ENCODE measurements at regions not wholly inside any gene's neighbourhood (a gene's known extent, or its start where the extent isn't known, plus 50 kb on each side); places are given as distances from the start of the nearest gene placed in this dataset.

GRCh38 chr4:137156054-137156453, 376.2 kb downstream of the PCDH18 start:
- H3K4me3 ChIP-seq (ENCODE audit: insufficient read depth, low read depth, low read length): no peak overlapping the region
- no peaks in the 10 kb centered on the region for H3K36me3 ChIP-seq (replicated peaks; ENCODE audit: control insufficient read depth, insufficient read depth, low read length)
- H3K27me3 ChIP-seq (ENCODE audit: control insufficient read depth, insufficient read depth, low read length): no peaks in the 10 kb centered on the region
- no peak for DNase-seq

DNA sequence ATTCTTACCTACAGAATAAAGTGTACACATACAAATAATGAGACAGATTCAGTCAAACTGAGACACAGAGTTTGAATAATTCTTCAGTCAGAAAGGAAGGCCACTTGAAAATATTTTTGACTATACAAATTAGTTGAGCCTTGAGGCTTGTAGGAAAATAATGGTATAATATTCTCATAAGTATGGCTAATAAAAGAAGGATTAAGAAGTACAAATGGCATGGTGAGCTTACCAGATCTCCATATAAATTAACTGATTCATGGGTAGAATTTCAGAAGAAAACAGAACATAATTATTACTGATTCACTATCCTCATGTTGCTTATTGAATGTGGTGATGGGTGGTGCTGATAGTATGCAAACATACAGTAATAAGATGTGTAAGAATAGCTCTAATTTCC, 401.1 kb downstream of the PCDH18 start:
- DNase-seq: no peak
- no peak overlapping the region for H3K4me3 ChIP-seq (ENCODE audit: insufficient read depth, low read depth, low read length)
- H3K27me3 ChIP-seq (ENCODE audit: control insufficient read depth, insufficient read depth, low read length): no peaks in the 10 kb centered on the region
- H3K36me3 ChIP-seq (replicated peaks; ENCODE audit: control insufficient read depth, insufficient read depth, low read length): no peaks in the 10 kb centered on the region

DNA sequence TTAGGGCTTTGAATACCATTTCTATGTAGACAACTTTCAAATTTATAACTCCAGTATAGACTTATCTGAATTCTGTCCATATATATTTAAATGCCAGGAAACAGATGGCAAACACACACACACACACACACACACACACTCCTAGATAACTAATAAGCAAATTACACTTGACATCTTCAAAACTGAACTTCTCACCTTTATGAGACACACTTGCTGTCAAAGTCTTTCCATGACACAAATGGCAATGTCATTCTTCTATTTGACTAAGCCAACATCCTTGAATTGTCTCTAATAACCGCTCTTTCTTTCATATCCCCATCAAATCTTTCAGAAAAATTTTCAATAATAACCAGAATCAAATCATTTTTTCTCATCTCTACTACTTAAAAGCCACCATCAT, 402.4 kb downstream of the PCDH18 start:
- no peaks in the 10 kb centered on the region for H3K36me3 ChIP-seq (replicated peaks; ENCODE audit: control insufficient read depth, insufficient read depth, low read length)
- DNase-seq: no peak
- H3K27me3 ChIP-seq (ENCODE audit: control insufficient read depth, insufficient read depth, low read length): no peaks in the 10 kb centered on the region
- H3K4me3 ChIP-seq (ENCODE audit: insufficient read depth, low read depth, low read length): no peak overlapping the region

DNA sequence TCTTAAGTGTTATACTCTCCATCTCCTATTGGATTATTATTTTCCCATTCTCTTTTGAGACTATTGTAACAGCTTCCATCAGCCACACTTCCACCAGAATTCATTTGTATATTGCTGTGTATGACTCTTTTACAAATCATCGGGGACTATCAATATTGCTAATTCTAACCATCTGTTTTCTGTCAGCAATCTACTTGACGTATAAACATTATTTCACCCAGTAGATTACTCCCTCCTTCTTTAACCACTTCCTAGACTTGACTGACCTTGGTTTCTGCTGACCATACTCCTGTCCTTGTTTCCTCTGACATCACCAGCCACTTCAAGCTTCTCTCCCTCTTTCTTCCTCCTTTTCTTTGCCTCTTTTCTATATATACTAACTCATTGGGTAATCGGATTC, 402.9 kb downstream of the PCDH18 start:
- Histone ChIP-seq H3K36me3 (replicated peaks; ENCODE audit: control insufficient read depth, insufficient read depth, low read length) (no peaks in the 10 kb centered on the region), H3K4me3 (ENCODE audit: insufficient read depth, low read depth, low read length) (no peak overlapping the region), H3K27me3 (ENCODE audit: control insufficient read depth, insufficient read depth, low read length) (no peaks in the 10 kb centered on the region)
- no peak for DNase-seq

GRCh38 chr4:137125011-137125410, 407.3 kb downstream of the PCDH18 start:
- Histone ChIP-seq H3K4me3 (ENCODE audit: insufficient read depth, low read depth, low read length) (no peak overlapping the region), H3K36me3 (replicated peaks; ENCODE audit: control insufficient read depth, insufficient read depth, low read length) (no peaks in the 10 kb centered on the region), H3K27me3 (ENCODE audit: control insufficient read depth, insufficient read depth, low read length) (no peaks in the 10 kb centered on the region)
- no peak for DNase-seq

GRCh38 chr4:137124278-137124932, 407.9 kb downstream of the PCDH18 start:
- Histone ChIP-seq H3K4me3 (ENCODE audit: insufficient read depth, low read depth, low read length) (no peak overlapping the region), H3K27me3 (ENCODE audit: control insufficient read depth, insufficient read depth, low read length) (no peaks in the 10 kb centered on the region), H3K36me3 (replicated peaks; ENCODE audit: control insufficient read depth, insufficient read depth, low read length) (no peaks in the 10 kb centered on the region)
- DNase-seq: peak; percentile 10

- no peaks in the 10 kb centered on the region for H3K27me3 ChIP-seq (ENCODE audit: control insufficient read depth, insufficient read depth, low read length)
- no peaks in the 10 kb centered on the region for H3K36me3 ChIP-seq (replicated peaks; ENCODE audit: control insufficient read depth, insufficient read depth, low read length)
- no peak overlapping the region for H3K4me3 ChIP-seq (ENCODE audit: insufficient read depth, low read depth, low read length)
- no peak for DNase-seq
Measured at GRCh38 chr4:137122876-137123275, 409.4 kb downstream of the PCDH18 start.

- no peak for DNase-seq
- no peak overlapping the region for H3K4me3 ChIP-seq (ENCODE audit: insufficient read depth, low read depth, low read length)
- H3K27me3 ChIP-seq (ENCODE audit: control insufficient read depth, insufficient read depth, low read length): no peaks in the 10 kb centered on the region
- H3K36me3 ChIP-seq (replicated peaks; ENCODE audit: control insufficient read depth, insufficient read depth, low read length): no peaks in the 10 kb centered on the region
Measured at GRCh38 chr4:137116144-137116543, 416.1 kb downstream of the PCDH18 start.

GRCh38 chr4:137106733-137107132, 425.6 kb downstream of the PCDH18 start:
- no peak overlapping the region for H3K4me3 ChIP-seq (ENCODE audit: insufficient read depth, low read depth, low read length)
- DNase-seq: no peak
- no peaks in the 10 kb centered on the region for H3K27me3 ChIP-seq (ENCODE audit: control insufficient read depth, insufficient read depth, low read length)
- H3K36me3 ChIP-seq (replicated peaks; ENCODE audit: control insufficient read depth, insufficient read depth, low read length): no peaks in the 10 kb centered on the region

DNA sequence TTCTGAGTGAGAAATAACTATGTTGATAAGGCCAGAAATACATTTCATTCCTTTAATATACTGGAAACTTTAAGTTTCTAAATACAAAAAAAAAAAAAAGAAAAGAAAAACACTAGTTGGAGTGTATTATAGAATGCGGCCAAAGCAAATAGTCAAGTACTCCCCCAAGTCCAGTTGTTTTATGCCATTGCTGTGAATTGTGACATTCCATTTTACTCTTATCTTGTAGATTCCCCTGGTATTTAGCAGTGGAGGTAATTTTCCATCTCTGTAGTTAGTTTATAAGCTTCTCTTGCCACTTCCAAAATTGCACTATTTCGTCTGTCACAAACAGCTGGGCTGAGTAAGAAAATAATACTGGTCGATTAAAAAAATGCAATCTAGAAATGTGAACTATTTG, 426.0 kb downstream of the PCDH18 start:
- Histone ChIP-seq H3K27me3 (ENCODE audit: control insufficient read depth, insufficient read depth, low read length) (no peaks in the 10 kb centered on the region), H3K4me3 (ENCODE audit: insufficient read depth, low read depth, low read length) (no peak overlapping the region), H3K36me3 (replicated peaks; ENCODE audit: control insufficient read depth, insufficient read depth, low read length) (no peaks in the 10 kb centered on the region)
- no peak for DNase-seq

GRCh38 chr4:137090951-137091350, 441.3 kb downstream of the PCDH18 start:
- H3K27me3 ChIP-seq (ENCODE audit: control insufficient read depth, insufficient read depth, low read length): no peaks in the 10 kb centered on the region
- H3K4me3 ChIP-seq (ENCODE audit: insufficient read depth, low read depth, low read length): no peak overlapping the region
- DNase-seq: no peak

DNA sequence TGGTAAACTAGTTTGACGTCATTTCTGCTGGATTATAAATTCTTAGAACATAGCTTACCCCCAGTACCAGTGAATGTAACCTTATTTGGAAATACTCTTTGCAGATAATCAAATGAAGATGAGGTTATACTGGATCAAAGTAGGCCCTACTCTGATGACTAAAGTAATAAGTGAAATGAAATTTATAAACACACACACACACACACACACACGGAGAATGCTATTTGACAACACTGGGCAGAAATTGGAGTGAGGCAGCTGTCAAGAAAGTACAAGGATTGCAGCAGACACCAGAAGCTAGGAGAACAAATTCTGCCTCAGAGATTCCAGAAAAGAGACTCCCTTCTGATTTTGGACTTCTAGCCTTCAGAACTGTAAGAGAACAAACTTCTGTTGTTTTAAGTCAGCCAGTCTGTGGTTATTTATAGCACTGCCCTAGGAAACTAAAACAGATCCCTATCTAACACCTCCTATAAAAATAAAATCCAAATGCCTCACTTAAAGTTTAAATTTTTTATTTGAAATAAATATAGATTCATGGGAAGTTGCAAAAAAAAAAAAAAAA, 448.6 kb downstream of the PCDH18 start:
- no peak for DNase-seq
- Histone ChIP-seq H3K27me3 (ENCODE audit: control insufficient read depth, insufficient read depth, low read length) (no peaks in the 10 kb centered on the region), H3K36me3 (replicated peaks; ENCODE audit: control insufficient read depth, insufficient read depth, low read length) (no peaks in the 10 kb centered on the region), H3K4me3 (ENCODE audit: insufficient read depth, low read depth, low read length) (no peak overlapping the region)

More at GRCh38 chr4:137090951-137091350, 441.3 kb downstream of the PCDH18 start:
- no peaks in the 10 kb centered on the region for H3K36me3 ChIP-seq (replicated peaks; ENCODE audit: control insufficient read depth, insufficient read depth, low read length)

DNA sequence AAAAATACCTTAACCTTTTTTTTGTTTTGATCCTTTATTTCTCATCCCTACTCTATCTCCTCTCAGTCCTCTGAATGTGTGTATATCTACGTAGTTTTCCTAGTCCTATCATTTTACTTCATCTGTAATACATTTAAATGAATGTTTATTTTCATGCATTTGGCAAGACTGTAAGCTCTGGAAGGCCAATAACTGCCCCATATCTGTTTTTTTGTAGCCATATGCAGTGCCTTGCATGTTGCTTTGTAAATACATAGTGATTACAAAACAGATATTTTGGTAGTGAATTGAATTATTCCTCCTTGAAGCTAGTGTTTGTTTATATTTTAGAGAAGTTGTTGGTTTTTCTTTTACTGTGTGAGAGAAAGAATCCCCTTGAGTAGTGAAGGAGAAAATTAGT, 450.2 kb downstream of the PCDH18 start:
- no peak overlapping the region for H3K4me3 ChIP-seq (ENCODE audit: insufficient read depth, low read depth, low read length)
- H3K27me3 ChIP-seq (ENCODE audit: control insufficient read depth, insufficient read depth, low read length): no peaks in the 10 kb centered on the region
- DNase-seq: no peak
- H3K36me3 ChIP-seq (replicated peaks; ENCODE audit: control insufficient read depth, insufficient read depth, low read length): no peaks in the 10 kb centered on the region

DNA sequence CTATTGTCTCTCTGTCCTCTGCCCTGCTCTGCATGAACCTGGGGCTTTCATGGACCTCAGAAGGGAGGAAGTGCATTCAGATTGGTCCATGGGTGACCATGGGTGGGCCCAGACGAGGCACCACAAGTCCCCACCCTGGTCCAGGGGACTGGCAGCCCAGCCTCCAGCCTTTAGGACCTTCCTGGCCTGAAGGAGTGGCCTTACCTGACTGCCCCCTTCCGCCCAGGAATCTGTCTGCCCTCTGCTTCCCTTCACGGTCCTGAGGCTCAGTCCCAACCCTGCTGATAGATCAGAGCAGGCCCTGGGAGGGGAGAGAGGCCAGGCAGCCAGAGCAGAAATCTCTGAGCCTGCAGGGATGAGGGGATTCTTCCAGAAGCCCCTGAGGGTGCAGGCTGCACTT, 455.4 kb downstream of the PCDH18 start:
- H3K4me3 ChIP-seq (ENCODE audit: insufficient read depth, low read depth, low read length): no peak overlapping the region
- no peaks in the 10 kb centered on the region for H3K36me3 ChIP-seq (replicated peaks; ENCODE audit: control insufficient read depth, insufficient read depth, low read length)
- no peak for DNase-seq
- H3K27me3 ChIP-seq (ENCODE audit: control insufficient read depth, insufficient read depth, low read length): no peaks in the 10 kb centered on the region

GRCh38 chr4:137075586-137075985, 456.7 kb downstream of the PCDH18 start:
- Histone ChIP-seq H3K36me3 (replicated peaks; ENCODE audit: control insufficient read depth, insufficient read depth, low read length) (no peaks in the 10 kb centered on the region), H3K27me3 (ENCODE audit: control insufficient read depth, insufficient read depth, low read length) (no peaks in the 10 kb centered on the region), H3K4me3 (ENCODE audit: insufficient read depth, low read depth, low read length) (no peak overlapping the region)
- DNase-seq: no peak

- Histone ChIP-seq H3K27me3 (ENCODE audit: control insufficient read depth, insufficient read depth, low read length) (no peaks in the 10 kb centered on the region), H3K36me3 (replicated peaks; ENCODE audit: control insufficient read depth, insufficient read depth, low read length) (no peaks in the 10 kb centered on the region), H3K4me3 (ENCODE audit: insufficient read depth, low read depth, low read length) (no peak overlapping the region)
- DNase-seq: peak; percentile 6
Measured at GRCh38 chr4:137070614-137071013, 461.7 kb downstream of the PCDH18 start.

Data from H7 (cell line).